ENCODE measurements at regions not wholly inside any gene's neighbourhood (a gene's known extent, or its start where the extent isn't known, plus 50 kb on each side); places are given as distances from the start of the nearest gene placed in this dataset.

- intact Hi-C loops (cut with micrococcal nuclease; ENCODE audit: unreplicated experiment): no loop called here
- H3K27ac ChIP-seq: no peak overlapping the region
- no peaks in the 10 kb centered on the region for H3K9me2 ChIP-seq (ENCODE audit: insufficient read depth)
- no TSS peak for BruUV-seq (replicated peaks)
- no peaks in the 10 kb centered on the region for H3K9me3 ChIP-seq (ENCODE audit: insufficient read depth, low read depth)
- H3K27me3 ChIP-seq (ENCODE audit: insufficient read depth, low read depth): peaks cover 8% of the 10 kb centered on the region
- H3K4me2 ChIP-seq: no peak overlapping the region
- H3K4me3 ChIP-seq: no peak overlapping the region
- no peaks in the 10 kb centered on the region; the same call in 1 of the 2 replicates for H3K4me1 ChIP-seq (replicated peaks; ENCODE audit: insufficient read depth)
- ChIA-PET CTCF (no interaction called here), POLR2A (ENCODE audit: unreplicated experiment) (no interaction called here)
- TF ChIP-seq, protein P1, sequence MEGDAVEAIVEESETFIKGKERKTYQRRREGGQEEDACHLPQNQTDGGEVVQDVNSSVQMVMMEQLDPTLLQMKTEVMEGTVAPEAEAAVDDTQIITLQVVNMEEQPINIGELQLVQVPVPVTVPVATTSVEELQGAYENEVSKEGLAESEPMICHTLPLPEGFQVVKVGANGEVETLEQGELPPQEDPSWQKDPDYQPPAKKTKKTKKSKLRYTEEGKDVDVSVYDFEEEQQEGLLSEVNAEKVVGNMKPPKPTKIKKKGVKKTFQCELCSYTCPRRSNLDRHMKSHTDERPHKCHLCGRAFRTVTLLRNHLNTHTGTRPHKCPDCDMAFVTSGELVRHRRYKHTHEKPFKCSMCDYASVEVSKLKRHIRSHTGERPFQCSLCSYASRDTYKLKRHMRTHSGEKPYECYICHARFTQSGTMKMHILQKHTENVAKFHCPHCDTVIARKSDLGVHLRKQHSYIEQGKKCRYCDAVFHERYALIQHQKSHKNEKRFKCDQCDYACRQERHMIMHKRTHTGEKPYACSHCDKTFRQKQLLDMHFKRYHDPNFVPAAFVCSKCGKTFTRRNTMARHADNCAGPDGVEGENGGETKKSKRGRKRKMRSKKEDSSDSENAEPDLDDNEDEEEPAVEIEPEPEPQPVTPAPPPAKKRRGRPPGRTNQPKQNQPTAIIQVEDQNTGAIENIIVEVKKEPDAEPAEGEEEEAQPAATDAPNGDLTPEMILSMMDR (conservative IDR thresholded peaks at IDR 0.05): no peak
- TF ChIP-seq EZH2 (IDR thresholded peaks at IDR 0.05; ENCODE audit: low read depth): no peak
- DNase-seq: no peak
- no peaks in the 10 kb centered on the region for H3K79me2 ChIP-seq (ENCODE audit: low read depth)
- H4K20me1 ChIP-seq (ENCODE audit: insufficient read depth): no peaks in the 10 kb centered on the region; the same call in 1 of the 2 replicates
- H2AFZ ChIP-seq: no peak overlapping the region
- H3K36me3 ChIP-seq (ENCODE audit: low read depth): no peaks in the 10 kb centered on the region
- no peaks in the 10 kb centered on the region for H3F3A ChIP-seq (ENCODE audit: insufficient read depth, low read depth)
Measured at GRCh38 chr4:41878991-41879491, 56.2 kb upstream of the TMEM33 start.

DNA sequence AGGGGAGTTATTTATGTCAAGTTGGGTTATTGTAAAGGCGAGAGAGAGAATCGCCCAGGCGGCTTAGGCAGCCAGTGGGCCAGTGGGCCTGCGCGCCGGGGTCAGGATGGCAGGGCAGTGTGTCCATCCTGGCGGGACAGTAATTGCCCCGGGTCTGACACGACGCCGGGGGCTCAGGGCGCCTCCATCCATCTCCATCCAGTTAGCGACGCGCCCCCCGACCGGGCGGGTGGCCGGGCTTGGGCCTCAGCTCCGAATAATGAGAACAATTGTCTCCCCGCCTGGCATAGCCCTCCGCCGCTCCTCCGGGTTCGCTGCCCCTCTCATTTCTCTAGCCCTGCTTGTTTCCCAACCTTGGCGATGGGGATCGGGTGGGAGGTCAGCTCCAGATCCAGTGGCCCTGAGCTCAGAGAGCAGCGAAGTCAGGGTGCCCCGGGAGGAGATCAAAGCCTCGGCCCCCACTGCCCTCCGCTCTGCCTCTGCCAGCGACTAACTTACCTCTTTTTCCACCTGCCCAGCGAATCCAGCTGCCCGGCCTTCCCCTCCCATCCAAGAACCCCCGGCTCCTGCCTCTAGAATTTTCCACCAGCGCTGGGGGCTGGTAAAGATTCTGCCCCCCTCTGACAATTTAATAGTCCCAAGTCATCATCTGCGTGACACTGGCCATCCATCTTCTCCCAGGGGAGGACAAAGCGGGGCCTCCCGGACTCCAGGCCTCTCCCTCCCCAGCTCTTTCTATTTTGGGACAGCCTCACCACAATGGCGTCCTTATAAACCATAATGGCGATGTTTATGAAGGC is 56.9 kb upstream of the TMEM33 start:
- no TSS peak for BruUV-seq (replicated peaks)
- H3K4me1 ChIP-seq (replicated peaks; ENCODE audit: insufficient read depth): no peaks in the 10 kb centered on the region; the same call in 1 of the 2 replicates
- H3F3A ChIP-seq (ENCODE audit: insufficient read depth, low read depth): no peaks in the 10 kb centered on the region
- TF ChIP-seq EZH2 (IDR thresholded peaks at IDR 0.05; ENCODE audit: low read depth): no peak
- TF ChIP-seq, protein P1 (conservative IDR thresholded peaks at IDR 0.05): no peak
- H3K4me2 ChIP-seq: no peak overlapping the region
- H4K20me1 ChIP-seq (ENCODE audit: insufficient read depth): no peaks in the 10 kb centered on the region
- no peak overlapping the region for H3K27ac ChIP-seq
- no peaks in the 10 kb centered on the region for H3K9me2 ChIP-seq (ENCODE audit: insufficient read depth)
- CTCF ChIA-PET: no interaction called here
- intact Hi-C loops (cut with micrococcal nuclease; ENCODE audit: unreplicated experiment): no loop called here
- H3K9me3 ChIP-seq (ENCODE audit: insufficient read depth, low read depth): no peaks in the 10 kb centered on the region
- no peak overlapping the region for H3K4me3 ChIP-seq
- no peak for DNase-seq
- POLR2A ChIA-PET (ENCODE audit: unreplicated experiment): no interaction called here
- H3K79me2 ChIP-seq (ENCODE audit: low read depth): no peaks in the 10 kb centered on the region
- H3K27me3 ChIP-seq (ENCODE audit: insufficient read depth, low read depth): peaks cover 8% of the 10 kb centered on the region
- H3K36me3 ChIP-seq (ENCODE audit: low read depth): no peaks in the 10 kb centered on the region
- no peak overlapping the region for H2AFZ ChIP-seq

GRCh38 chr4:41877020-41877796 is 58.0 kb upstream of the TMEM33 start:
- Histone ChIP-seq H3K4me2 (no peak overlapping the region), H3K9me2 (ENCODE audit: insufficient read depth) (no peaks in the 10 kb centered on the region), H3K79me2 (ENCODE audit: low read depth) (no peaks in the 10 kb centered on the region), H3K27ac (no peak overlapping the region), H3K4me3 (no peak overlapping the region), H3K27me3 (ENCODE audit: insufficient read depth, low read depth) (peaks cover 5% of the 10 kb centered on the region), H3K9me3 (ENCODE audit: insufficient read depth, low read depth) (no peaks in the 10 kb centered on the region), H3K36me3 (ENCODE audit: low read depth) (no peaks in the 10 kb centered on the region), H3K4me1 (replicated peaks; ENCODE audit: insufficient read depth) (no peaks in the 10 kb centered on the region; the same call in 1 of the 2 replicates), H4K20me1 (ENCODE audit: insufficient read depth) (no peaks in the 10 kb centered on the region), H2AFZ (no peak overlapping the region), H3F3A (ENCODE audit: insufficient read depth, low read depth) (no peaks in the 10 kb centered on the region)
- TF ChIP-seq, protein P1 (conservative IDR thresholded peaks at IDR 0.05): no peak
- no peak for TF ChIP-seq EZH2 (IDR thresholded peaks at IDR 0.05; ENCODE audit: low read depth)
- intact Hi-C loops (cut with micrococcal nuclease; ENCODE audit: unreplicated experiment): no loop called here
- BruUV-seq (replicated peaks): no TSS peak
- CTCF ChIA-PET: no interaction called here
- POLR2A ChIA-PET (ENCODE audit: unreplicated experiment): no interaction called here
- DNase-seq: no peak

All from PC-9 (cell line).